ENCODE measurements at regions not wholly inside any gene's neighbourhood (a gene's known extent, or its start where the extent isn't known, plus 50 kb on each side); places are given as distances from the start of the nearest gene placed in this dataset.

GRCh38 chr6:126937426-126937825 lies 181.0 kb upstream of the RSPO3 start:
- no peak for TF ChIP-seq CTCF (conservative IDR thresholded peaks at IDR 0.05 in 1 of 2, IDR thresholded peaks at IDR 0.05 in 1 of 2; ENCODE audit: low read depth in 1 of 2, low read length in 2 of 2)
- TF ChIP-seq EZH2 (IDR thresholded peaks at IDR 0.05; ENCODE audit: low read length, missing control alignments): no peak
